ENCODE measurements at regions not wholly inside any gene's neighbourhood (a gene's known extent, or its start where the extent isn't known, plus 50 kb on each side); places are given as distances from the start of the nearest gene placed in this dataset.

DNA sequence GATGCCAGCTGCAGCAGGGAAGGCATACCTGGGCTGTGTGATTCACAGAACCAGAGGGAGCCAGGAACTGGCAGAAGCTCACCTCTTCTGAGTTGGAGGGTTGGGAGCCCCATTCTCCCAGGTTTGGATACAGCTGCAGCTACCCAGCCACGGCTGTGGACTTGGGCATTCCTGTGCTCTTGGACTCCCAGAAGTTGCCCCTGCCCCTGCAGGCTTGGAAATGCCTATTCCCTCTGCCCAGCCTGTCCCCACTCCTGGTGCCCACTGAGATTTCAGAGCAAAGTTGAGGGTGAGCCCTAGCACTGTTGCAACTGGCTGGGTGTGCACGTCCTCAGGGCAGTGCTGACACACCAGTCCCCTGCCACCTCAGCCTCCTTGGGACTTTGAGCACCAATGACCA lies 489.7 kb downstream of the SLCO4C1 start:
- Histone ChIP-seq H3K23ac (ENCODE audit: low read depth, low read length, poor library complexity) (no peak overlapping the region), H3K27ac (replicated peaks; ENCODE audit: low read length) (no peak overlapping the region), H3K79me1 (ENCODE audit: low read depth, low read length) (no peaks in the 10 kb centered on the region), H4K8ac (ENCODE audit: low read depth, low read length) (no peak overlapping the region), H4K91ac (ENCODE audit: low read depth, low read length, poor library complexity) (no peak overlapping the region), H3K14ac (ENCODE audit: low read length) (no peak overlapping the region), H3K9ac (ENCODE audit: low read depth, low read length, poor library complexity) (no peak overlapping the region), H3K9me3 (replicated peaks in 1 of 2; ENCODE audit: control insufficient read depth in 2 of 2, insufficient read depth in 1 of 2, low read depth in 1 of 2, low read length in 2 of 2) (peaks cover 0 to 3% of the 10 kb centered on the region in 2 donors), H3K36me3 (replicated peaks in 1 of 2; ENCODE audit: control insufficient read depth in 2 of 2, insufficient read depth in 2 of 2, low read length in 2 of 2) (no peaks in the 10 kb centered on the region), H2BK5ac (ENCODE audit: low read length) (no peak overlapping the region), H2BK15ac (ENCODE audit: low read length) (no peak overlapping the region), H2AK5ac (ENCODE audit: low read depth, low read length) (no peak overlapping the region), H3K18ac (ENCODE audit: low read length) (no peak overlapping the region), H3K4me1 (ENCODE audit: control insufficient read depth in 2 of 2, insufficient read depth in 1 of 2, low read depth in 1 of 2, low read length in 2 of 2) (no peaks in the 10 kb centered on the region), H2AFZ (ENCODE audit: low read length) (no peak overlapping the region), H2BK12ac (ENCODE audit: low read length) (no peak overlapping the region), H3K4ac (ENCODE audit: low read length) (no peak overlapping the region), H3K4me2 (ENCODE audit: insufficient read depth, low read length, poor library complexity, severe bottlenecking) (no peak overlapping the region), H3K27me3 (ENCODE audit: control insufficient read depth in 3 of 3, insufficient read depth in 3 of 3, low read depth in 1 of 3, low read length in 3 of 3) (no peaks in the 10 kb centered on the region), H3K4me3 (ENCODE audit: low read length in 2 of 2) (no peak overlapping the region), H2BK120ac (ENCODE audit: low read depth, low read length) (no peak overlapping the region)
- DNase-seq (ENCODE audit: low spot score): no peak
- no CpG with 5 or more reads among the region's 2 CpGs for WGBS, 2 donors (ENCODE audit: extremely low coverage in 2 of 2, insufficient read length in 2 of 2, insufficient replicate concordance in 1 of 2)

DNA sequence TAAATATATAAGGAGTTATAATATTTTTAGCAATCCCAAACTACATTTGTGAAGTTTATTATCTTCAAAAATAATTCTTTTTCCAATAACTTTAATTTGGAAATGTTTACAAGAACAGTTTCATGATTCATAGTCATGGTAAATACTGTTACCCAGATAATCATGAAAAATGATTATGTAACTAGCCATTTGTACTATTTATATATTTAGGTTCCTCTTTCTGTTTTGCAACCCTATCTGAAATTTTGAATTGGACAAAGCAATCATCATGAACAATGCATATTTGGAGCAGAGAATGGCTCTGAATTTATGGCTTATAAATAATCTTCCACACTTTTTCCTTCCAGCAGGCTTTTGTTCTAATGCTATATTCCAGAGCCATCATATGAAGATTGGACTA lies 499.7 kb downstream of the SLCO4C1 start:
- H3K36me3 ChIP-seq (replicated peaks in 1 of 2; ENCODE audit: control insufficient read depth in 2 of 2, insufficient read depth in 2 of 2, low read length in 2 of 2): no peaks in the 10 kb centered on the region
- H2AK5ac ChIP-seq (ENCODE audit: low read depth, low read length): no peak overlapping the region
- no peak overlapping the region for H2AFZ ChIP-seq (ENCODE audit: low read length)
- no peak overlapping the region for H3K9ac ChIP-seq (ENCODE audit: low read depth, low read length, poor library complexity)
- H3K4me3 ChIP-seq (ENCODE audit: low read length in 2 of 2): no peak overlapping the region
- H4K8ac ChIP-seq (ENCODE audit: low read depth, low read length): no peak overlapping the region
- H2BK120ac ChIP-seq (ENCODE audit: low read depth, low read length): no peak overlapping the region
- H3K27me3 ChIP-seq (ENCODE audit: control insufficient read depth in 3 of 3, insufficient read depth in 3 of 3, low read depth in 1 of 3, low read length in 3 of 3): peaks cover 0 to 16% (median 0%) of the 10 kb centered on the region in 3 experiments
- H4K91ac ChIP-seq (ENCODE audit: low read depth, low read length, poor library complexity): no peak overlapping the region
- H3K4ac ChIP-seq (ENCODE audit: low read length): no peak overlapping the region
- DNase-seq (ENCODE audit: low spot score): no peak
- peaks cover 0 to 2% of the 10 kb centered on the region in 2 donors for H3K4me1 ChIP-seq (ENCODE audit: control insufficient read depth in 2 of 2, insufficient read depth in 1 of 2, low read depth in 1 of 2, low read length in 2 of 2)
- no peak overlapping the region for H3K14ac ChIP-seq (ENCODE audit: low read length)
- H3K9me3 ChIP-seq (replicated peaks in 1 of 2; ENCODE audit: control insufficient read depth in 2 of 2, insufficient read depth in 1 of 2, low read depth in 1 of 2, low read length in 2 of 2): no peaks in the 10 kb centered on the region
- no peak overlapping the region for H2BK15ac ChIP-seq (ENCODE audit: low read length)
- H3K18ac ChIP-seq (ENCODE audit: low read length): no peak overlapping the region
- H3K4me2 ChIP-seq (ENCODE audit: insufficient read depth, low read length, poor library complexity, severe bottlenecking): no peak overlapping the region
- no peak overlapping the region for H3K27ac ChIP-seq (replicated peaks; ENCODE audit: low read length)
- H3K23ac ChIP-seq (ENCODE audit: low read depth, low read length, poor library complexity): no peak overlapping the region
- no peak overlapping the region for H2BK5ac ChIP-seq (ENCODE audit: low read length)
- H2BK12ac ChIP-seq (ENCODE audit: low read length): no peak overlapping the region
- no peaks in the 10 kb centered on the region for H3K79me1 ChIP-seq (ENCODE audit: low read depth, low read length)

DNA sequence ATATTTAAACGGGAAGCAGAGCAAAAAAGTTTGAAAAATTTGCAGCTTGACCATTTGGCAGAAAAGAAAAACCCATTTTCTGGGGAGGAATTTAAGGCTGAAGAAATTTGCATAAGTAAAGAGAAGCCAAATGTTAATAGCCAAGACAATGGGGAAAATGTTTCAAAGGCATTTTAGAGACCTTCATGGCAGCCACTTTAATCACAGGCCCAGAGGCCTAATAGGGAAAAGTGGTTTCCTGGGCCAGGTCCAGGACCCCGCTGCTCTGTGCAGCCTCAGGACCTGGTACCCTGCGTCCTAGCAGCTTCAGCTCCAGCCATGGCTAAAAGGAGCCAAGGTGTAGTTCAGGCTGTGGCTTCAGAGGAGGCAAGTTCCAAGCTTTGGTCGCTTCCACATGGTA lies 507.3 kb downstream of the SLCO4C1 start:
- peaks cover 0 to 80% (median 2%) of the 10 kb centered on the region in 3 experiments for H3K27me3 ChIP-seq (ENCODE audit: control insufficient read depth in 3 of 3, insufficient read depth in 3 of 3, low read depth in 1 of 3, low read length in 3 of 3)
- no peak overlapping the region for H3K4me3 ChIP-seq (ENCODE audit: low read length in 2 of 2)
- H4K8ac ChIP-seq (ENCODE audit: low read depth, low read length): peak overlapping the region; percentile 50
- peaks cover 0 to 4% of the 10 kb centered on the region in 2 donors for H3K4me1 ChIP-seq (ENCODE audit: control insufficient read depth in 2 of 2, insufficient read depth in 1 of 2, low read depth in 1 of 2, low read length in 2 of 2)
- H3K27ac ChIP-seq (replicated peaks; ENCODE audit: low read length): no peak overlapping the region
- peak overlapping the region; percentile 58 for H3K14ac ChIP-seq (ENCODE audit: low read length)
- no peaks in the 10 kb centered on the region for H3K79me1 ChIP-seq (ENCODE audit: low read depth, low read length)
- H2BK5ac ChIP-seq (ENCODE audit: low read length): no peak overlapping the region
- no CpG with 5 or more reads among the region's 4 CpGs for WGBS, 2 donors (ENCODE audit: extremely low coverage in 2 of 2, insufficient read length in 2 of 2, insufficient replicate concordance in 1 of 2)
- no peak overlapping the region for H2AK5ac ChIP-seq (ENCODE audit: low read depth, low read length)
- peak overlapping the region; percentile 77 for H3K18ac ChIP-seq (ENCODE audit: low read length)
- no peak overlapping the region for H2BK15ac ChIP-seq (ENCODE audit: low read length)
- no peak overlapping the region for H3K4me2 ChIP-seq (ENCODE audit: insufficient read depth, low read length, poor library complexity, severe bottlenecking)
- H3K9ac ChIP-seq (ENCODE audit: low read depth, low read length, poor library complexity): no peak overlapping the region
- no peak overlapping the region for H2BK12ac ChIP-seq (ENCODE audit: low read length)
- no peak overlapping the region for H3K23ac ChIP-seq (ENCODE audit: low read depth, low read length, poor library complexity)
- no peak for DNase-seq (ENCODE audit: low spot score)
- no peak overlapping the region for H2BK120ac ChIP-seq (ENCODE audit: low read depth, low read length)
- no peak overlapping the region for H4K91ac ChIP-seq (ENCODE audit: low read depth, low read length, poor library complexity)
- H3K4ac ChIP-seq (ENCODE audit: low read length): no peak overlapping the region
- no peaks in the 10 kb centered on the region for H3K36me3 ChIP-seq (replicated peaks in 1 of 2; ENCODE audit: control insufficient read depth in 2 of 2, insufficient read depth in 2 of 2, low read length in 2 of 2)
- H3K9me3 ChIP-seq (replicated peaks in 1 of 2; ENCODE audit: control insufficient read depth in 2 of 2, insufficient read depth in 1 of 2, low read depth in 1 of 2, low read length in 2 of 2): no peaks in the 10 kb centered on the region
- no peak overlapping the region for H2AFZ ChIP-seq (ENCODE audit: low read length)

DNA sequence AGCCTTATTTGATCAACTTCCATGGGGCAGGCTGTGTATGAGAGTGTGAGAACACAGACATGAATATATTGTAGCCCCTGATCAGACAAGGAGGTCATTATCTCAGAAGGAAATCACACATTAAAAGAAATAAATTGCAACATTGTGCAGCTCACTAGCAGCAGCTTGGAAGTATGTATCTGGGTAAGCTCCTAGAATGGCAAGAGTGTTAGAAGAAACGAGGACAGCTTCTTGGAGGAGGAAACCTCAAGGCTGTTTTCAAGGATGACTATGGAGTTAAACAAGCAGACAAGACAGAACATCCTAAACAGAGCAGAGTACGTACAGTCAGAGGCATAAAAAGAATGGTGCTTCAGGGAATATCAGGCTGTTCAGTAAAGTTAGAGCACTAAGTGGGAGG lies 511.0 kb downstream of the SLCO4C1 start:
- Histone ChIP-seq H3K14ac (ENCODE audit: low read length) (no peak overlapping the region), H4K8ac (ENCODE audit: low read depth, low read length) (no peak overlapping the region), H2BK120ac (ENCODE audit: low read depth, low read length) (no peak overlapping the region), H3K27me3 (ENCODE audit: control insufficient read depth in 3 of 3, insufficient read depth in 3 of 3, low read depth in 1 of 3, low read length in 3 of 3) (peaks cover 0 to 86% (median 2%) of the 10 kb centered on the region in 3 experiments), H2AFZ (ENCODE audit: low read length) (no peak overlapping the region), H3K9me3 (replicated peaks in 1 of 2; ENCODE audit: control insufficient read depth in 2 of 2, insufficient read depth in 1 of 2, low read depth in 1 of 2, low read length in 2 of 2) (no peaks in the 10 kb centered on the region), H3K4ac (ENCODE audit: low read length) (no peak overlapping the region), H2BK5ac (ENCODE audit: low read length) (no peak overlapping the region), H3K4me3 (ENCODE audit: low read length in 2 of 2) (no peak overlapping the region), H3K27ac (replicated peaks; ENCODE audit: low read length) (no peak overlapping the region), H3K9ac (ENCODE audit: low read depth, low read length, poor library complexity) (no peak overlapping the region), H4K91ac (ENCODE audit: low read depth, low read length, poor library complexity) (no peak overlapping the region), H3K23ac (ENCODE audit: low read depth, low read length, poor library complexity) (no peak overlapping the region), H2BK15ac (ENCODE audit: low read length) (no peak overlapping the region), H3K36me3 (replicated peaks in 1 of 2; ENCODE audit: control insufficient read depth in 2 of 2, insufficient read depth in 2 of 2, low read length in 2 of 2) (no peaks in the 10 kb centered on the region), H3K18ac (ENCODE audit: low read length) (no peak overlapping the region), H2BK12ac (ENCODE audit: low read length) (no peak overlapping the region), H3K4me2 (ENCODE audit: insufficient read depth, low read length, poor library complexity, severe bottlenecking) (no peak overlapping the region), H2AK5ac (ENCODE audit: low read depth, low read length) (no peak overlapping the region), H3K4me1 (ENCODE audit: control insufficient read depth in 2 of 2, insufficient read depth in 1 of 2, low read depth in 1 of 2, low read length in 2 of 2) (peaks cover 4 to 8% of the 10 kb centered on the region in 2 donors), H3K79me1 (ENCODE audit: low read depth, low read length) (no peaks in the 10 kb centered on the region)
- DNase-seq (ENCODE audit: low spot score): no peak
- no CpG with 5 or more reads among the region's 2 CpGs for WGBS, 2 donors (ENCODE audit: extremely low coverage in 2 of 2, insufficient read length in 2 of 2, insufficient replicate concordance in 1 of 2)
